ENCODE measurements at regions not wholly inside any gene's neighbourhood (a gene's known extent, or its start where the extent isn't known, plus 50 kb on each side); places are given as distances from the start of the nearest gene placed in this dataset.
"Not testable (repeated sequence)": the region's sequence is repeated elsewhere in the genome, so short reads cannot be mapped to it uniquely, and the experiment has no call there.

GRCh38 chr9:66063822-66064221, 326.9 kb downstream of the FOXD4L4 start:
- not testable (repeated sequence) for H3K36me3 ChIP-seq (ENCODE audit: control insufficient read depth in 1 of 2, insufficient read depth in 2 of 2, low read length in 2 of 2); H3K79me1 ChIP-seq (ENCODE audit: low read length); H3K4me3 ChIP-seq (ENCODE audit: low read depth, low read length); DNase-seq; H3K4me1 ChIP-seq (ENCODE audit: control insufficient read depth in 1 of 2, insufficient read depth in 2 of 2, low read length in 2 of 2); H3K14ac ChIP-seq (ENCODE audit: low read length); H3K9me3 ChIP-seq (ENCODE audit: insufficient read depth, low read depth, low read length); H2BK12ac ChIP-seq (ENCODE audit: low read length); H2BK5ac ChIP-seq (ENCODE audit: low read depth, low read length, poor library complexity); H4K91ac ChIP-seq (ENCODE audit: low read depth, low read length); H2AFZ ChIP-seq (ENCODE audit: insufficient read depth, low read length, poor library complexity); H2AK5ac ChIP-seq (ENCODE audit: low read length); H3K27ac ChIP-seq (ENCODE audit: low read depth, low read length); H3K79me2 ChIP-seq (ENCODE audit: control insufficient read depth, insufficient read depth, low read length, poor library complexity); H4K8ac ChIP-seq (ENCODE audit: low read depth, low read length); H4K12ac ChIP-seq (ENCODE audit: low read depth, low read length); H3K27me3 ChIP-seq (ENCODE audit: insufficient read depth, low read length); H3K18ac ChIP-seq (ENCODE audit: low read length); H3K4ac ChIP-seq (ENCODE audit: low read depth, low read length); H3K23ac ChIP-seq (ENCODE audit: low read length); H2BK120ac ChIP-seq (ENCODE audit: insufficient read depth, low read length, poor library complexity); H3K9ac ChIP-seq (ENCODE audit: low read length); H3K4me2 ChIP-seq (ENCODE audit: low read length)
- WGBS (ENCODE audit: extremely low coverage, insufficient coverage, insufficient read length), result no CpG with 5 or more reads among the region's 1 CpG

- no CpG with 5 or more reads among the region's 5 CpGs for WGBS (ENCODE audit: extremely low coverage, insufficient coverage, insufficient read length)
These were observed 328.8 kb downstream of the FOXD4L4 start for GRCh38 chr9:66065735-66066134.

GRCh38 chr9:66067231-66067630, 330.3 kb downstream of the FOXD4L4 start:
- not testable (repeated sequence) for H4K8ac ChIP-seq (ENCODE audit: low read depth, low read length); H3K27ac ChIP-seq (ENCODE audit: low read depth, low read length); H3K79me1 ChIP-seq (ENCODE audit: low read length); H2AK5ac ChIP-seq (ENCODE audit: low read length); H2BK12ac ChIP-seq (ENCODE audit: low read length); H3K4me1 ChIP-seq (ENCODE audit: control insufficient read depth in 1 of 2, insufficient read depth in 2 of 2, low read length in 2 of 2); H3K4ac ChIP-seq (ENCODE audit: low read depth, low read length); H3K36me3 ChIP-seq (ENCODE audit: control insufficient read depth in 1 of 2, insufficient read depth in 2 of 2, low read length in 2 of 2); H3K9me3 ChIP-seq (ENCODE audit: insufficient read depth, low read depth, low read length); H3K23ac ChIP-seq (ENCODE audit: low read length); H3K18ac ChIP-seq (ENCODE audit: low read length); H2BK5ac ChIP-seq (ENCODE audit: low read depth, low read length, poor library complexity); H3K4me3 ChIP-seq (ENCODE audit: low read depth, low read length); H2BK120ac ChIP-seq (ENCODE audit: insufficient read depth, low read length, poor library complexity); H3K4me2 ChIP-seq (ENCODE audit: low read length); H4K12ac ChIP-seq (ENCODE audit: low read depth, low read length); H3K27me3 ChIP-seq (ENCODE audit: insufficient read depth, low read length); H2AFZ ChIP-seq (ENCODE audit: insufficient read depth, low read length, poor library complexity); H3K79me2 ChIP-seq (ENCODE audit: control insufficient read depth, insufficient read depth, low read length, poor library complexity); H3K9ac ChIP-seq (ENCODE audit: low read length); H3K14ac ChIP-seq (ENCODE audit: low read length); H4K91ac ChIP-seq (ENCODE audit: low read depth, low read length); DNase-seq
- WGBS (ENCODE audit: extremely low coverage, insufficient coverage, insufficient read length), result no CpG with 5 or more reads among the region's 4 CpGs

More at GRCh38 chr9:66065735-66066134, 328.8 kb downstream of the FOXD4L4 start:
- H3K4me3 ChIP-seq (ENCODE audit: low read depth, low read length); H3K9me3 ChIP-seq (ENCODE audit: insufficient read depth, low read depth, low read length); H2AK5ac ChIP-seq (ENCODE audit: low read length); H4K12ac ChIP-seq (ENCODE audit: low read depth, low read length); H3K4me2 ChIP-seq (ENCODE audit: low read length); H3K79me2 ChIP-seq (ENCODE audit: control insufficient read depth, insufficient read depth, low read length, poor library complexity); H4K8ac ChIP-seq (ENCODE audit: low read depth, low read length); H3K36me3 ChIP-seq (ENCODE audit: control insufficient read depth in 1 of 2, insufficient read depth in 2 of 2, low read length in 2 of 2); H2BK120ac ChIP-seq (ENCODE audit: insufficient read depth, low read length, poor library complexity); H3K23ac ChIP-seq (ENCODE audit: low read length); H3K27me3 ChIP-seq (ENCODE audit: insufficient read depth, low read length); H3K79me1 ChIP-seq (ENCODE audit: low read length); H3K14ac ChIP-seq (ENCODE audit: low read length); H3K27ac ChIP-seq (ENCODE audit: low read depth, low read length); H3K9ac ChIP-seq (ENCODE audit: low read length); H2AFZ ChIP-seq (ENCODE audit: insufficient read depth, low read length, poor library complexity); H3K4ac ChIP-seq (ENCODE audit: low read depth, low read length); H3K18ac ChIP-seq (ENCODE audit: low read length); H3K4me1 ChIP-seq (ENCODE audit: control insufficient read depth in 1 of 2, insufficient read depth in 2 of 2, low read length in 2 of 2); H2BK12ac ChIP-seq (ENCODE audit: low read length); H4K91ac ChIP-seq (ENCODE audit: low read depth, low read length); H2BK5ac ChIP-seq (ENCODE audit: low read depth, low read length, poor library complexity); DNase-seq: not testable (repeated sequence)

GRCh38 chr9:66068451-66068989, 331.6 kb downstream of the FOXD4L4 start:
- not testable (repeated sequence) for H4K91ac ChIP-seq (ENCODE audit: low read depth, low read length); H3K4me3 ChIP-seq (ENCODE audit: low read depth, low read length); H3K4me1 ChIP-seq (ENCODE audit: control insufficient read depth in 1 of 2, insufficient read depth in 2 of 2, low read length in 2 of 2); H2BK12ac ChIP-seq (ENCODE audit: low read length); H3K36me3 ChIP-seq (ENCODE audit: control insufficient read depth in 1 of 2, insufficient read depth in 2 of 2, low read length in 2 of 2); H3K4ac ChIP-seq (ENCODE audit: low read depth, low read length); H2AFZ ChIP-seq (ENCODE audit: insufficient read depth, low read length, poor library complexity); H4K12ac ChIP-seq (ENCODE audit: low read depth, low read length); H2BK5ac ChIP-seq (ENCODE audit: low read depth, low read length, poor library complexity); H2BK120ac ChIP-seq (ENCODE audit: insufficient read depth, low read length, poor library complexity); H2AK5ac ChIP-seq (ENCODE audit: low read length); H3K79me2 ChIP-seq (ENCODE audit: control insufficient read depth, insufficient read depth, low read length, poor library complexity); H3K9me3 ChIP-seq (ENCODE audit: insufficient read depth, low read depth, low read length); H3K14ac ChIP-seq (ENCODE audit: low read length); H3K18ac ChIP-seq (ENCODE audit: low read length); H3K23ac ChIP-seq (ENCODE audit: low read length); H3K27ac ChIP-seq (ENCODE audit: low read depth, low read length); H4K8ac ChIP-seq (ENCODE audit: low read depth, low read length); H3K79me1 ChIP-seq (ENCODE audit: low read length); H3K27me3 ChIP-seq (ENCODE audit: insufficient read depth, low read length); H3K4me2 ChIP-seq (ENCODE audit: low read length); H3K9ac ChIP-seq (ENCODE audit: low read length)
- peak in 1 of 2 donors; percentile 0 for DNase-seq
- no CpG with 5 or more reads among the region's 4 CpGs for WGBS (ENCODE audit: extremely low coverage, insufficient coverage, insufficient read length)
